Stimulated activated CD4-positive, alpha-beta T cell treated with anti-CD3 and anti-CD28 coated beads, Interleukin-4, amount 100 ng/mL, for 48 hours (primary cell): ENCODE measurements at regions not wholly inside any gene's neighbourhood (a gene's known extent, or its start where the extent isn't known, plus 50 kb on each side); places are given as distances from the start of the nearest gene placed in this dataset.

Source experiments
- DNase-seq, 2 donors: peaks; one replicate each; pipeline ENCODE4 v3.0.0-alpha.2; 2020; ENCODE audit warnings: low read depth in 2 of 2

- DNase-seq: no peak
Observed at GRCh38 chr18:78564030-78564429, 415.6 kb upstream of the SALL3 start.

- DNase-seq: no peak
Observed at GRCh38 chr18:78564518-78564917, 415.1 kb upstream of the SALL3 start.

GRCh38 chr18:78565240-78565639, 414.4 kb upstream of the SALL3 start:
- DNase-seq: no peak

GRCh38 chr18:78566065-78566464, 413.6 kb upstream of the SALL3 start:
- DNase-seq: no peak

GRCh38 chr18:78566720-78567119, 412.9 kb upstream of the SALL3 start:
- no peak for DNase-seq

GRCh38 chr18:78571063-78571785, 408.4 kb upstream of the SALL3 start:
- DNase-seq: no peak

- no peak for DNase-seq
Observed at GRCh38 chr18:78571831-78572347, 407.7 kb upstream of the SALL3 start.

GRCh38 chr18:78573773-78574172, 405.8 kb upstream of the SALL3 start:
- DNase-seq: no peak

GRCh38 chr18:78576967-78577366, 402.7 kb upstream of the SALL3 start:
- DNase-seq: no peak

GRCh38 chr18:78579449-78579848, 400.2 kb upstream of the SALL3 start:
- no peak for DNase-seq

- no peak for DNase-seq
Observed at GRCh38 chr18:78579854-78580577, 399.6 kb upstream of the SALL3 start.

- no peak for DNase-seq
Observed at GRCh38 chr18:78580835-78581339, 398.7 kb upstream of the SALL3 start.

GRCh38 chr18:78582181-78582709, 397.4 kb upstream of the SALL3 start:
- DNase-seq: no peak

- DNase-seq: no peak
Observed at GRCh38 chr18:78582898-78583738, 396.5 kb upstream of the SALL3 start.

GRCh38 chr18:78583739-78584458, 395.7 kb upstream of the SALL3 start:
- no peak for DNase-seq

GRCh38 chr18:78584459-78585022, 395.1 kb upstream of the SALL3 start:
- DNase-seq: no peak

GRCh38 chr18:78586586-78586985, 393.0 kb upstream of the SALL3 start:
- DNase-seq: no peak

- DNase-seq: no peak
Observed at GRCh38 chr18:78587096-78587495, 392.5 kb upstream of the SALL3 start.

- no peak for DNase-seq
Observed at GRCh38 chr18:78587626-78588600, 391.7 kb upstream of the SALL3 start.
